OCI-LY3 (cell line): ENCODE measurements at regions not wholly inside any gene's neighbourhood (a gene's known extent, or its start where the extent isn't known, plus 50 kb on each side); places are given as distances from the start of the nearest gene placed in this dataset.

Experiments used
- H2AFZ ChIP-seq: fragments of 200-600, 300-600 bp; shearing (Covaris generic); 2 replicates; pipeline ENCODE4 v1.6.0; 2014; ENCODE audit warnings: antibody characterized with exemption, low read depth, low read length
- H3K27ac ChIP-seq: fragments of 200-600, 300-600 bp; sonication (generic); 2 replicates; pipeline ENCODE4 v1.5.1; 2014; ENCODE audit warnings: mild to moderate bottlenecking, low read length, moderate library complexity, mixed read lengths
- H3K27me3 ChIP-seq: fragments of 200-600, 300-600 bp; sonication (generic); 2 replicates; pipeline ENCODE4 v1.6.1; 2014; ENCODE audit warnings: low read depth, low read length, mixed read lengths
- H3K36me3 ChIP-seq: fragments of 200-600, 300-600 bp; sonication (generic); replicated peaks from 2 replicates; pipeline ENCODE3; 2014; ENCODE audit warnings: low read depth, low read length, mixed read lengths
- H3K4me1 ChIP-seq: fragments of 300-600, 200-600 bp; sonication (generic); 2 replicates; pipeline ENCODE4 v1.6.1; 2014; ENCODE audit warnings: low read length, mixed read lengths
- H3K4me2 ChIP-seq: fragments of 200-600, 300-600 bp; sonication (generic); 2 replicates; pipeline ENCODE4 v1.6.1; 2014; ENCODE audit warnings: low read length, mixed read lengths
- H3K4me3 ChIP-seq: fragments of 300-600, 200-600 bp; sonication (generic); 2 replicates; pipeline ENCODE4 v1.5.1; 2014; ENCODE audit warnings: antibody characterized with exemption, mild to moderate bottlenecking, low read length, moderate library complexity
- H3K79me2 ChIP-seq: fragments of 300-600, 200-600 bp; shearing (Covaris generic); 2 replicates; pipeline ENCODE4 v1.6.1; 2014; ENCODE audit warnings: mild to moderate bottlenecking, low read length, mixed read lengths
- H3K9ac ChIP-seq: fragments of 300-600, 200-600 bp; shearing (Covaris generic); 2 replicates; pipeline ENCODE4 v1.6.0; 2014; ENCODE audit warnings: mild to moderate bottlenecking, low read length, moderate library complexity
- H3K9me3 ChIP-seq: fragments of 200-600, 300-600 bp; shearing (Covaris generic); 2 replicates; pipeline ENCODE4 v1.6.1; 2014; ENCODE audit warnings: low read length, mixed read lengths; ENCODE audit not compliant: insufficient read depth
- H4K20me1 ChIP-seq: fragments of 200-600, 300-600 bp; sonication (generic); 2 replicates; pipeline ENCODE4 v1.6.1; 2016; ENCODE audit warnings: low read length, mixed read lengths; ENCODE audit not compliant: insufficient read depth
- CTCF ChIP-seq: fragments of 200-600, 300-600 bp; sonication (generic); IDR thresholded peaks from 2 replicates; pipeline ENCODE4 v1.5.1; 2014; ENCODE audit warnings: antibody characterized with exemption, low read length, low read depth
- EZH2phosphoT487 ChIP-seq: fragments of 200-600 bp; shearing (Covaris generic); IDR thresholded peaks from 2 replicates; pipeline ENCODE4 v1.6.1; 2018; ENCODE audit warnings: antibody characterized with exemption, mixed run types, low read depth

- no peak overlapping the region for H3K4me2 ChIP-seq
- H3K27ac ChIP-seq, result no peak overlapping the region
- no peak overlapping the region for H2AFZ ChIP-seq
- TF ChIP-seq CTCF, result no peak
- no peak for TF ChIP-seq EZH2phosphoT487
- H3K36me3 ChIP-seq, result no peaks in the 10 kb centered on the region
- no peak overlapping the region for H3K9ac ChIP-seq
- H3K27me3 ChIP-seq, result no peaks in the 10 kb centered on the region
- H3K4me1 ChIP-seq, result no peaks in the 10 kb centered on the region
- H3K4me3 ChIP-seq, result no peak overlapping the region
- H4K20me1 ChIP-seq, result no peaks in the 10 kb centered on the region
- H3K9me3 ChIP-seq, result no peaks in the 10 kb centered on the region
- H3K79me2 ChIP-seq, result no peaks in the 10 kb centered on the region
Measured at GRCh38 chr4:96241819-96242218, 401.9 kb downstream of the PDHA2 start.

- no peaks in the 10 kb centered on the region for H4K20me1 ChIP-seq
- no peaks in the 10 kb centered on the region for H3K9me3 ChIP-seq
- no peak overlapping the region for H3K4me2 ChIP-seq
- H3K4me3 ChIP-seq, result no peak overlapping the region
- no peaks in the 10 kb centered on the region for H3K27me3 ChIP-seq
- no peak for TF ChIP-seq CTCF
- no peak for TF ChIP-seq EZH2phosphoT487
- no peaks in the 10 kb centered on the region for H3K36me3 ChIP-seq
- H3K79me2 ChIP-seq, result no peaks in the 10 kb centered on the region
- H2AFZ ChIP-seq, result no peak overlapping the region
- no peaks in the 10 kb centered on the region for H3K4me1 ChIP-seq
- no peak overlapping the region for H3K9ac ChIP-seq
- H3K27ac ChIP-seq, result no peak overlapping the region
Measured at GRCh38 chr4:96247096-96247495, 407.2 kb downstream of the PDHA2 start.

GRCh38 chr4:96248225-96248624, 408.3 kb downstream of the PDHA2 start:
- Histone ChIP-seq H3K4me3 (no peak overlapping the region), H3K79me2 (no peaks in the 10 kb centered on the region), H3K36me3 (no peaks in the 10 kb centered on the region), H3K9me3 (no peaks in the 10 kb centered on the region), H3K9ac (no peak overlapping the region), H3K27ac (no peak overlapping the region), H2AFZ (no peak overlapping the region), H3K27me3 (no peaks in the 10 kb centered on the region), H4K20me1 (no peaks in the 10 kb centered on the region), H3K4me2 (no peak overlapping the region), H3K4me1 (no peaks in the 10 kb centered on the region)
- TF ChIP-seq CTCF (no peak), EZH2phosphoT487 (no peak)

- Histone ChIP-seq H3K4me3 (no peak overlapping the region), H3K79me2 (no peaks in the 10 kb centered on the region), H3K9me3 (no peaks in the 10 kb centered on the region), H3K9ac (no peak overlapping the region), H3K4me2 (no peak overlapping the region), H2AFZ (no peak overlapping the region), H3K4me1 (no peaks in the 10 kb centered on the region), H4K20me1 (no peaks in the 10 kb centered on the region), H3K36me3 (no peaks in the 10 kb centered on the region), H3K27me3 (no peaks in the 10 kb centered on the region), H3K27ac (no peak overlapping the region)
- no peak for TF ChIP-seq EZH2phosphoT487
- no peak for TF ChIP-seq CTCF
Measured at GRCh38 chr4:96260064-96260682, 420.3 kb downstream of the PDHA2 start.
